HepG2 (cell line): ENCODE measurements at regions not wholly inside any gene's neighbourhood (a gene's known extent, or its start where the extent isn't known, plus 50 kb on each side); places are given as distances from the start of the nearest gene placed in this dataset.

Experiments used
- ATAC-seq: fragments of 200-7000 bp; cut with Tn5 transposase; 3 replicates; pipeline ENCODE4 v1.9.1; 2020; ENCODE audit warnings: mild to moderate bottlenecking, moderate library complexity
- BruUV-seq: library from RNA; stranded (reverse); fragments of 400-500 nt; replicated peaks from 2 replicates; lab custom pipeline; 2021; lab: Mats Ljungman, UMichigan
- CTCF ChIA-PET: fragments of 300-600 bp; formaldehyde crosslinking; extraction: SDS; loops from one replicate; lab custom pipeline; 2021; ENCODE audit warnings: low total read pairs, inconsistent platforms, low intra/inter-chr PET ratio; lab: Yijun Ruan, JAX
- POLR2A ChIA-PET: fragments of 350-600 bp; sonication (Branson Sonifier 250); formaldehyde crosslinking; loops from one replicate; lab custom pipeline; 2020; ENCODE audit warnings: antibody characterized with exemption, inconsistent platforms; lab: Yijun Ruan, JAX
- DNase-seq: peaks from one replicate; pipeline ENCODE4 v3.0.0-alpha.2; 2015; ENCODE audit warnings: low spot score
- FAIRE-seq: peaks from 3 replicates; lab custom pipeline; 2011; peaks lifted over from hg19 to GRCh38; lab: Jason Lieb, UNC
- H2AFZ ChIP-seq: one replicate; pipeline ENCODE4 v1.6.1; 2011; ENCODE audit warnings: low read length, inconsistent platforms
- H3K27ac ChIP-seq: fragments of 300-600 bp; 3 replicates; pipeline ENCODE4 v1.8.0; 2011; ENCODE audit warnings: mixed run types, mild to moderate bottlenecking, mixed read lengths, low read length, inconsistent platforms; ENCODE audit not compliant: insufficient read depth; ENCODE audit errors: extremely low read length
- H3K27me3 ChIP-seq, 2 experiments: fragments of 200-600 bp in 1 of 2; 2 replicates in 1 of 2; 3 replicates in 1 of 2; pipeline versions ENCODE4 v1.6.0 to v1.8.0; 2011; ENCODE audit warnings: low read length in 2 of 2, mild to moderate bottlenecking in 2 of 2, moderate library complexity in 2 of 2, inconsistent platforms in 1 of 2; ENCODE audit not compliant: insufficient read depth in 2 of 2, control insufficient read depth in 1 of 2
- H3K36me3 ChIP-seq, 2 experiments: fragments of 200-600 bp in 1 of 2; replicated peaks in 1 of 2; 2 replicates in 1 of 2; 3 replicates in 1 of 2; pipeline versions ENCODE4 v1.5.1 to v1.8.0; 2011; ENCODE audit warnings: low read length in 2 of 2, inconsistent platforms in 1 of 2; ENCODE audit not compliant: insufficient read depth in 2 of 2, control insufficient read depth in 1 of 2
- H3K4me1 ChIP-seq: 2 replicates; pipeline ENCODE4 v1.5.1; 2012; ENCODE audit warnings: low read length, inconsistent platforms; ENCODE audit not compliant: insufficient read depth
- H3K4me2 ChIP-seq: 2 replicates; pipeline ENCODE4 v1.6.0; 2011; ENCODE audit warnings: low read depth, low read length, inconsistent platforms
- H3K4me3 ChIP-seq, 3 experiments: fragments of 200-600 bp in 1 of 3; sonication (generic), shearing (Covaris generic) in 1 of 3; replicated peaks in 1 of 3; 2 replicates each; pipeline ENCODE4 v1.5.1; 2011 to 2016; ENCODE audit warnings: low read length in 3 of 3, inconsistent platforms in 2 of 3, low read depth in 2 of 3, mild to moderate bottlenecking in 2 of 3, control low read depth in 1 of 3, mixed read lengths in 1 of 3; ENCODE audit not compliant: insufficient read depth in 1 of 3
- H3K79me2 ChIP-seq: one replicate; pipeline ENCODE4 v1.6.1; 2011; ENCODE audit warnings: low read length, inconsistent platforms; ENCODE audit not compliant: insufficient read depth
- H3K9ac ChIP-seq: 2 replicates; pipeline ENCODE4 v1.6.0; 2011; ENCODE audit warnings: mild to moderate bottlenecking, low read depth, low read length, inconsistent platforms; ENCODE audit not compliant: insufficient read depth
- H3K9me3 ChIP-seq: 2 replicates; pipeline ENCODE4 v1.5.1; 2012; ENCODE audit warnings: mild to moderate bottlenecking, low read length
- H4K20me1 ChIP-seq: 2 replicates; pipeline ENCODE4 v1.6.0; 2011; ENCODE audit warnings: inconsistent platforms, mild to moderate bottlenecking, low read length, moderate library complexity; ENCODE audit not compliant: insufficient read depth
- CHD4 ChIP-seq: fragments of 200-600 bp; sonication (generic); IDR thresholded peaks from 2 replicates; pipeline ENCODE4 v1.7.0; 2017; ENCODE audit warnings: mild to moderate bottlenecking, low read length, borderline replicate concordance
- ETV6 ChIP-seq: sonication (generic); formaldehyde crosslinking; conservative IDR thresholded peaks from 2 replicates; pipeline ENCODE4 v1.4.0; 2020; ENCODE audit warnings: missing genetic modification reagents
- HNRNPK ChIP-seq: fragments of 200-400 bp; formaldehyde crosslinking; IDR thresholded peaks from 2 replicates; pipeline ENCODE4 v1.6.1; 2018; ENCODE audit warnings: low read length, low read depth, moderate library complexity, mild to moderate bottlenecking; ENCODE audit not compliant: poor library complexity, severe bottlenecking
- HOXA5 ChIP-seq: sonication (generic); formaldehyde crosslinking; IDR thresholded peaks from 2 replicates; pipeline ENCODE4 v1.4.0; 2020; ENCODE audit warnings: missing genetic modification reagents
- MEF2D ChIP-seq: sonication (generic); formaldehyde crosslinking; IDR thresholded peaks from 2 replicates; pipeline ENCODE4 v1.5.1; 2020; ENCODE audit warnings: mild to moderate bottlenecking, missing genetic modification reagents
- STAT5B ChIP-seq: sonication (generic); formaldehyde crosslinking; IDR thresholded peaks from 2 replicates; pipeline ENCODE4 v1.4.0; 2020; ENCODE audit warnings: missing genetic modification reagents
- ZFP1 ChIP-seq: IDR thresholded peaks from 2 replicates; pipeline ENCODE4 v1.6.1; 2016
- ZNF432 ChIP-seq: sonication (generic); formaldehyde crosslinking; IDR thresholded peaks from 2 replicates; pipeline ENCODE4 v1.5.0; 2020; ENCODE audit warnings: missing genetic modification reagents, mild to moderate bottlenecking, borderline replicate concordance
- ZNF484 ChIP-seq: sonication (generic); formaldehyde crosslinking; IDR thresholded peaks from 2 replicates; pipeline ENCODE4 v1.5.1; 2020; ENCODE audit warnings: mild to moderate bottlenecking, low read depth, missing genetic modification reagents, borderline replicate concordance
- ZNF569 ChIP-seq: sonication (generic); formaldehyde crosslinking; IDR thresholded peaks from 2 replicates; pipeline ENCODE4 v1.5.0; 2020; ENCODE audit warnings: mild to moderate bottlenecking, missing genetic modification reagents, moderate library complexity, borderline replicate concordance
- WGBS: methylation state at CpG from one replicate; pipeline ENCODE4 v1.1.6; 2017; ENCODE audit warnings: low lambda C conversion rate; 5-methylcytosine and 5-hydroxymethylcytosine counted together
- in situ Hi-C: cut with HindIII; loops from 2 replicates; pipeline ENCODE4 v1.10.0; 2017; ENCODE audit warnings: low pct_unique_long_range_greater_than_20kb; ENCODE audit not compliant: extremely low pct_ligation_motif_present
- intact Hi-C: fragments of 100-400 bp; cut with micrococcal nuclease; formaldehyde crosslinking; loops from one replicate; pipeline ENCODE4 v1.10.0; 2022; ENCODE audit not compliant: unreplicated experiment
- TF ChIP-seq, protein P1 (sequence below): sonication (generic); formaldehyde crosslinking; IDR thresholded peaks from 2 replicates; pipeline ENCODE4 v1.5.0; 2020; ENCODE audit warnings: mild to moderate bottlenecking, missing genetic modification reagents
- TF ChIP-seq, protein P2 (sequence below): sonication (generic); formaldehyde crosslinking; IDR thresholded peaks from 2 replicates; pipeline ENCODE4 v1.4.0; 2020; ENCODE audit warnings: missing genetic modification reagents, borderline replicate concordance
- TF ChIP-seq, protein P3 (sequence below), 2 experiments: sonication (generic) in 1 of 2; formaldehyde crosslinking in 1 of 2; IDR thresholded peaks; 2 replicates each; pipeline versions ENCODE4 v1.4.0 to v1.6.1; 2016 to 2020; ENCODE audit warnings: borderline replicate concordance in 1 of 2, low read depth in 1 of 2, mild to moderate bottlenecking in 1 of 2, missing genetic modification reagents in 1 of 2

DNA sequence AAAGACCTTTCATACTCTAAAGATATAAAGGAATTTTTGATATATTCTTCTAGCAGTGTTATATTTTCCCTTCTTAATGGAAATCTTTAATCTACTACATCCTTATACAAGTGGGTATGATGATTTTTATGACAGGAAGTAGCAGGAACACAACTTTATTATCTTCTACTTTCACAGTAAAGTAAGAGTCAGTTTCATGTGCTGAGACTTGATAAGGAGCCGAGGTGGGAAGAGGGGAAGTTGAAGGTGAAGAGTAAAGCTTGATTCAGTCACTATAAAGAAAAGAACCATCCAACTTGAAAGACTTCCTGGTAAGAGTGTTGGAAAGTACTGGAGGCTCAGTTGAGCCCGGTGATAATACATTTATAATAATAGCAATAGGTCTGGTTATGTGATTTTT, 82.1 kb upstream of the PTH start:
- ATAC-seq, result no peak
- Histone ChIP-seq H2AFZ (no peak overlapping the region), H3K4me1 (no peaks in the 10 kb centered on the region), H3K36me3 (no peaks in the 10 kb centered on the region), H3K27ac (no peak overlapping the region), H3K27me3 (no peaks in the 10 kb centered on the region), H3K4me2 (no peak overlapping the region), H3K9me3 (0 out of 2 replicates have a peak, but pooled peaks cover 15% of the 10 kb centered on the region), H3K4me3 (no peak overlapping the region), H3K9ac (no peak overlapping the region), H3K79me2 (no peaks in the 10 kb centered on the region), H4K20me1 (no peaks in the 10 kb centered on the region)
- ChIA-PET POLR2A (no interaction called here), CTCF (no interaction called here)
- FAIRE-seq, result no peak
- intact Hi-C loops, result no loop called here
- no TSS peak for BruUV-seq
- TF ChIP-seq ZFP1 (CRISPR knock-in tag), result no peak
- TF ChIP-seq CHD4, result no peak
- TF ChIP-seq, protein P1, sequence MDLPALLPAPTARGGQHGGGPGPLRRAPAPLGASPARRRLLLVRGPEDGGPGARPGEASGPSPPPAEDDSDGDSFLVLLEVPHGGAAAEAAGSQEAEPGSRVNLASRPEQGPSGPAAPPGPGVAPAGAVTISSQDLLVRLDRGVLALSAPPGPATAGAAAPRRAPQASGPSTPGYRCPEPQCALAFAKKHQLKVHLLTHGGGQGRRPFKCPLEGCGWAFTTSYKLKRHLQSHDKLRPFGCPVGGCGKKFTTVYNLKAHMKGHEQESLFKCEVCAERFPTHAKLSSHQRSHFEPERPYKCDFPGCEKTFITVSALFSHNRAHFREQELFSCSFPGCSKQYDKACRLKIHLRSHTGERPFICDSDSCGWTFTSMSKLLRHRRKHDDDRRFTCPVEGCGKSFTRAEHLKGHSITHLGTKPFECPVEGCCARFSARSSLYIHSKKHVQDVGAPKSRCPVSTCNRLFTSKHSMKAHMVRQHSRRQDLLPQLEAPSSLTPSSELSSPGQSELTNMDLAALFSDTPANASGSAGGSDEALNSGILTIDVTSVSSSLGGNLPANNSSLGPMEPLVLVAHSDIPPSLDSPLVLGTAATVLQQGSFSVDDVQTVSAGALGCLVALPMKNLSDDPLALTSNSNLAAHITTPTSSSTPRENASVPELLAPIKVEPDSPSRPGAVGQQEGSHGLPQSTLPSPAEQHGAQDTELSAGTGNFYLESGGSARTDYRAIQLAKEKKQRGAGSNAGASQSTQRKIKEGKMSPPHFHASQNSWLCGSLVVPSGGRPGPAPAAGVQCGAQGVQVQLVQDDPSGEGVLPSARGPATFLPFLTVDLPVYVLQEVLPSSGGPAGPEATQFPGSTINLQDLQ (CRISPR knock-in tag), result no peak
- TF ChIP-seq STAT5B (CRISPR knock-in tag), result no peak
- TF ChIP-seq HNRNPK, result no peak
- TF ChIP-seq ZNF569 (CRISPR knock-in tag), result no peak
- TF ChIP-seq ZNF432 (CRISPR knock-in tag), result no peak
- no peak for TF ChIP-seq ETV6 (CRISPR knock-in tag)
- TF ChIP-seq, protein P2, sequence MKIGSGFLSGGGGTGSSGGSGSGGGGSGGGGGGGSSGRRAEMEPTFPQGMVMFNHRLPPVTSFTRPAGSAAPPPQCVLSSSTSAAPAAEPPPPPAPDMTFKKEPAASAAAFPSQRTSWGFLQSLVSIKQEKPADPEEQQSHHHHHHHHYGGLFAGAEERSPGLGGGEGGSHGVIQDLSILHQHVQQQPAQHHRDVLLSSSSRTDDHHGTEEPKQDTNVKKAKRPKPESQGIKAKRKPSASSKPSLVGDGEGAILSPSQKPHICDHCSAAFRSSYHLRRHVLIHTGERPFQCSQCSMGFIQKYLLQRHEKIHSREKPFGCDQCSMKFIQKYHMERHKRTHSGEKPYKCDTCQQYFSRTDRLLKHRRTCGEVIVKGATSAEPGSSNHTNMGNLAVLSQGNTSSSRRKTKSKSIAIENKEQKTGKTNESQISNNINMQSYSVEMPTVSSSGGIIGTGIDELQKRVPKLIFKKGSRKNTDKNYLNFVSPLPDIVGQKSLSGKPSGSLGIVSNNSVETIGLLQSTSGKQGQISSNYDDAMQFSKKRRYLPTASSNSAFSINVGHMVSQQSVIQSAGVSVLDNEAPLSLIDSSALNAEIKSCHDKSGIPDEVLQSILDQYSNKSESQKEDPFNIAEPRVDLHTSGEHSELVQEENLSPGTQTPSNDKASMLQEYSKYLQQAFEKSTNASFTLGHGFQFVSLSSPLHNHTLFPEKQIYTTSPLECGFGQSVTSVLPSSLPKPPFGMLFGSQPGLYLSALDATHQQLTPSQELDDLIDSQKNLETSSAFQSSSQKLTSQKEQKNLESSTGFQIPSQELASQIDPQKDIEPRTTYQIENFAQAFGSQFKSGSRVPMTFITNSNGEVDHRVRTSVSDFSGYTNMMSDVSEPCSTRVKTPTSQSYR (CRISPR knock-in tag), result no peak
- TF ChIP-seq, protein P3, sequence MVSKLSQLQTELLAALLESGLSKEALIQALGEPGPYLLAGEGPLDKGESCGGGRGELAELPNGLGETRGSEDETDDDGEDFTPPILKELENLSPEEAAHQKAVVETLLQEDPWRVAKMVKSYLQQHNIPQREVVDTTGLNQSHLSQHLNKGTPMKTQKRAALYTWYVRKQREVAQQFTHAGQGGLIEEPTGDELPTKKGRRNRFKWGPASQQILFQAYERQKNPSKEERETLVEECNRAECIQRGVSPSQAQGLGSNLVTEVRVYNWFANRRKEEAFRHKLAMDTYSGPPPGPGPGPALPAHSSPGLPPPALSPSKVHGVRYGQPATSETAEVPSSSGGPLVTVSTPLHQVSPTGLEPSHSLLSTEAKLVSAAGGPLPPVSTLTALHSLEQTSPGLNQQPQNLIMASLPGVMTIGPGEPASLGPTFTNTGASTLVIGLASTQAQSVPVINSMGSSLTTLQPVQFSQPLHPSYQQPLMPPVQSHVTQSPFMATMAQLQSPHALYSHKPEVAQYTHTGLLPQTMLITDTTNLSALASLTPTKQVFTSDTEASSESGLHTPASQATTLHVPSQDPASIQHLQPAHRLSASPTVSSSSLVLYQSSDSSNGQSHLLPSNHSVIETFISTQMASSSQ (IDR thresholded peaks at IDR 0.05; ENCODE audit: low read depth), result no peak
- TF ChIP-seq, protein P3 (CRISPR knock-in tag; IDR thresholded peaks at IDR 0.05; ENCODE audit: borderline replicate concordance), result no peak
- no peak for TF ChIP-seq ZNF484
- TF ChIP-seq MEF2D (CRISPR knock-in tag), result no peak
- no peak for TF ChIP-seq HOXA5 (CRISPR knock-in tag)
- no peak for DNase-seq
- in situ Hi-C loops, result no loop called here
- WGBS, result 0% methylated on average over 2 of the region's 2 CpGs
